Skeletal muscle satellite cell (primary cell): ENCODE measurements at regions not wholly inside any gene's neighbourhood (a gene's known extent, or its start where the extent isn't known, plus 50 kb on each side); places are given as distances from the start of the nearest gene placed in this dataset.
A peak's percentile ranks its signal among the peaks of the same experiment; 100 is the strongest.

Experiments used
- H3K27me3 ChIP-seq: 2 replicates; pipeline ENCODE4 v1.7.0; 2013; ENCODE audit warnings: low read length; ENCODE audit not compliant: control insufficient read depth, insufficient read depth
- H3K36me3 ChIP-seq: 2 replicates; pipeline ENCODE4 v1.7.0; 2013; ENCODE audit warnings: mild to moderate bottlenecking, control low read depth, low read length; ENCODE audit not compliant: insufficient read depth
- H3K4me1 ChIP-seq: 2 replicates; pipeline ENCODE4 v1.7.0; 2013; ENCODE audit warnings: low read length; ENCODE audit not compliant: control insufficient read depth, insufficient read depth
- H3K4me2 ChIP-seq: 2 replicates; pipeline ENCODE4 v1.7.0; 2013; ENCODE audit warnings: mild to moderate bottlenecking, low read length
- H3K4me3 ChIP-seq: 2 replicates; pipeline ENCODE4 v1.7.0; 2013; ENCODE audit warnings: low read length
- H3K9ac ChIP-seq: 2 replicates; pipeline ENCODE4 v1.7.0; 2013; ENCODE audit warnings: mild to moderate bottlenecking, low read depth, low read length, moderate library complexity
- H3K9me3 ChIP-seq: replicated peaks from 2 replicates; pipeline ENCODE4 v1.7.0; 2013; ENCODE audit warnings: mild to moderate bottlenecking, control low read depth, low read length

- Histone ChIP-seq H3K27me3 (no peaks in the 10 kb centered on the region), H3K4me2 (no peak overlapping the region), H3K9ac (no peak overlapping the region), H3K4me1 (peaks cover 13% of the 10 kb centered on the region), H3K9me3 (no peaks in the 10 kb centered on the region), H3K4me3 (no peak overlapping the region), H3K36me3 (no peaks in the 10 kb centered on the region)
Observed at GRCh38 chr2:66875941-66876462, 441.1 kb downstream of the MEIS1 start.

DNA sequence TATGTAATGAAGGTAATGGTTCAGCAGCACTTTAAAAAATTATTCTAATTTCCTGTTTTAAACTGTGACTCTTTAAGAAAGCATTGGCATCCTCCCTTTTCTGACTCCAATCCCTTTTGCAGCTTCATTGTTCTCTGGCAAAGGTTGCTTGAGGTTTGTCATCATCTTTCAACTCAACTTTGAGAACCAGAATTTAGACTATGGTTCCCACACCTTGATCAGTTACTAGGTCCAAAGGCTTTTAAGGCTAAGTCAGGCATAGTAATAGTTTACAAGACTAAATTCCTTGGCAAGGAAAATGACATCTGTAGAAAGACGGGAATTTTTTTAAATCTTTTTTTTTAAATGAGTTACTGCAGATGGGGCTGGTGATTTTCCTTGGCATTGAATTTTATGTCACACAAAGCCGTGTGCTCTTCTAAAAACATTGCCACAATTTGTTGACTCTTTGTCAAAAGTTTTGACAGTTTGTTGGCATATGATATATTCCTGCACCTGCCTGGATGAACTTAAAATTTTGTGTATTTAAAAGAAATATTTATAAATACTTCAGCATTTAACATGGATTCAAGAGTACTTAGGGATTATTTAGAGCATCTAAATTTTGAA, 451.0 kb downstream of the MEIS1 start:
- H3K9ac ChIP-seq, result no peak overlapping the region
- no peak overlapping the region for H3K4me2 ChIP-seq
- no peaks in the 10 kb centered on the region for H3K36me3 ChIP-seq
- no peak overlapping the region for H3K4me3 ChIP-seq
- no peaks in the 10 kb centered on the region for H3K27me3 ChIP-seq
- no peaks in the 10 kb centered on the region for H3K9me3 ChIP-seq
- H3K4me1 ChIP-seq, result peaks cover 24% of the 10 kb centered on the region

DNA sequence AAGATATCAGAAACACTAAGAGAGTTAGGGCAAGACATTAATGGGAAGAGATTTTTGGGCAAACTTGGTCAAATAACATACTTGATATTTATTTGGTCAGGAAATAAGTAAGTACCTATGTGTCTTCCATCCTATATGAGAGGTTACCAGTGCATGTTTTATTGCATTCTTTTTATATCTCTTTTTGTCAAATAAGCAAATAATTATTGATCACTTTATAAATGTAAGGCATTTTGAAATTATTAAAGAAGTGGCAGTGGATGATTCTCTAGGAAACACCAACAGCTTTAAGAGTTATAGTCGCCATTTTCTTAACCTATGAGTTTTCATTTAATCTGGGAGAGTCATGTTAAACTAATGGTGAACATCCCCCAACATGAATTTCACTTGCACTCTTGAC, 453.3 kb downstream of the MEIS1 start:
- Histone ChIP-seq H3K4me2 (no peak overlapping the region), H3K9me3 (no peaks in the 10 kb centered on the region), H3K27me3 (no peaks in the 10 kb centered on the region), H3K4me3 (no peak overlapping the region), H3K9ac (peak overlapping the region; percentile 14), H3K4me1 (peaks cover 24% of the 10 kb centered on the region), H3K36me3 (no peaks in the 10 kb centered on the region)

GRCh38 chr2:66888791-66889631, 454.1 kb downstream of the MEIS1 start:
- Histone ChIP-seq H3K4me2 (peak overlapping the region; percentile 46), H3K27me3 (no peaks in the 10 kb centered on the region), H3K4me3 (peak overlapping the region; percentile 19), H3K36me3 (no peaks in the 10 kb centered on the region), H3K9ac (peak overlapping the region; percentile 46), H3K9me3 (no peaks in the 10 kb centered on the region), H3K4me1 (peaks cover 24% of the 10 kb centered on the region)

DNA sequence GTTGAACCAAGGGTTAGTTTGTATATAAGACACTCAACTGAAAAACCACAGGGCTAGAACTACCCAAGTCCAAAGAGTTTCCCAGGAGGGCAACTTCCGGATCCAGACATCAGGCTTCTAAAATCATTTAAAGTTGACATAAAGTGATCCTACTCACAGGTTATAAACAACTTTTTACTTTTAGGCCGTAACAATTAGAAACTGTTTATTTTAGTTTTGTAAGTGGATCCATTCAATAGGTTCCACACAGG, 454.6 kb downstream of the MEIS1 start:
- peak overlapping the region; percentile 46 for H3K4me2 ChIP-seq
- no peaks in the 10 kb centered on the region for H3K9me3 ChIP-seq
- no peak overlapping the region for H3K4me3 ChIP-seq
- H3K4me1 ChIP-seq, result peaks cover 24% of the 10 kb centered on the region
- peak overlapping the region; percentile 46 for H3K9ac ChIP-seq
- no peaks in the 10 kb centered on the region for H3K36me3 ChIP-seq
- H3K27me3 ChIP-seq, result no peaks in the 10 kb centered on the region

DNA sequence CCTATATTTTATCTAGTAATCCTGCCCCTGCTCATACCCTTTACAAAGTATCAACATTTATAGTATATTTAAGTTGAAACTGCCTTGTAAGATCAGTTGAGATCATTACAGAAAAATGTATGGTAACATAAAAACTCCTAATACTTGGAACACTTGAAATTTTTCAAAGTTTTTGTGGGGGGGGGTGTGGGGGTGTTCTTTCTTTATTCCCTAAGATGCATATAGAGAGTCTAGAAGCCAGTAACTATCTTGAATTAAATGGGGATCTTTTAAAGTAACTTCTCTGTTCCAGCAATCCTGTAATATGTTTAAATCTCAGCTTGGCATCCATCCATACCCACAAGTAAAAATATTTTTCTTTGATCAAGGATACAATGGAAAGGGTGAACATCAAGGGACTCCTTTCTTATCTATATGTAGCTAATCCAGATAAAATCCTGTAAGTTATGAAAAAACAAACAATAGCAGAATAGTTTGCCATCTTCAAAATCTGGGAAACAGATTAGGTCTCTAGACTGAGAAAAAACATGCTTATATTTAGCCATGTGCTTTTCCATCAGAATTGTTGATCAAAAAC, 455.3 kb downstream of the MEIS1 start:
- Histone ChIP-seq H3K36me3 (no peaks in the 10 kb centered on the region), H3K9ac (no peak overlapping the region), H3K4me2 (no peak overlapping the region), H3K9me3 (no peaks in the 10 kb centered on the region), H3K4me1 (peaks cover 24% of the 10 kb centered on the region), H3K27me3 (no peaks in the 10 kb centered on the region), H3K4me3 (no peak overlapping the region)

GRCh38 chr2:66895206-66895605, 460.3 kb downstream of the MEIS1 start:
- Histone ChIP-seq H3K4me2 (no peak overlapping the region), H3K4me1 (peaks cover 21% of the 10 kb centered on the region), H3K4me3 (no peak overlapping the region), H3K9me3 (no peaks in the 10 kb centered on the region), H3K36me3 (no peaks in the 10 kb centered on the region), H3K27me3 (no peaks in the 10 kb centered on the region), H3K9ac (no peak overlapping the region)

GRCh38 chr2:66896131-66896530, 461.2 kb downstream of the MEIS1 start:
- Histone ChIP-seq H3K36me3 (no peaks in the 10 kb centered on the region), H3K4me2 (no peak overlapping the region), H3K4me1 (peaks cover 17% of the 10 kb centered on the region), H3K27me3 (no peaks in the 10 kb centered on the region), H3K9ac (no peak overlapping the region), H3K4me3 (no peak overlapping the region), H3K9me3 (no peaks in the 10 kb centered on the region)

DNA sequence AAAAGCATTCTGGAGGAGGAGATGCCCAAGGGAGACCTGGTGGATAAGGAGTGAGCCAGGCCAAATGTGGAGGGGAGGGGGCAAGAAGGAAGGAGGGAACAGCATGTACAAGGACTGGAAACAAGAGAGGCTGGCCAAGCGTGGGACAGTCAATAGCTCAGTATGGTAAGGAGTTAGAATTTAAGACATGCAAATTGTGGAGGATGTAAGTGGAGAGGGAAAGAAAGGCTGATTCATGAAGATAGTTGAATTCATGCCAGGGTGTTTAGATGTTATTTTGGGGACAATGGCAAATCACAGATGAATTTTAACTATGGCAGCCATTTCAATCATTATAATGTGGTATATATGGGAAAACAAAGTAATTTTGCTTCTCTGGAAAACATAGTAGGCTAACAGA, 462.3 kb downstream of the MEIS1 start:
- H3K4me1 ChIP-seq, result peaks cover 17% of the 10 kb centered on the region
- H3K4me2 ChIP-seq, result peak overlapping the region; percentile 7
- H3K27me3 ChIP-seq, result no peaks in the 10 kb centered on the region
- H3K9ac ChIP-seq, result peak overlapping the region; percentile 20
- no peaks in the 10 kb centered on the region for H3K36me3 ChIP-seq
- H3K9me3 ChIP-seq, result no peaks in the 10 kb centered on the region
- no peak overlapping the region for H3K4me3 ChIP-seq

GRCh38 chr2:66897691-66898150, 462.8 kb downstream of the MEIS1 start:
- no peaks in the 10 kb centered on the region for H3K27me3 ChIP-seq
- H3K4me1 ChIP-seq, result peaks cover 17% of the 10 kb centered on the region
- peak overlapping the region; percentile 20 for H3K9ac ChIP-seq
- no peak overlapping the region for H3K4me3 ChIP-seq
- no peaks in the 10 kb centered on the region for H3K36me3 ChIP-seq
- no peak overlapping the region for H3K4me2 ChIP-seq
- no peaks in the 10 kb centered on the region for H3K9me3 ChIP-seq

- H3K9ac ChIP-seq, result no peak overlapping the region
- no peaks in the 10 kb centered on the region for H3K36me3 ChIP-seq
- peaks cover 17% of the 10 kb centered on the region for H3K4me1 ChIP-seq
- H3K9me3 ChIP-seq, result no peaks in the 10 kb centered on the region
- no peaks in the 10 kb centered on the region for H3K27me3 ChIP-seq
- H3K4me2 ChIP-seq, result no peak overlapping the region
- no peak overlapping the region for H3K4me3 ChIP-seq
Observed at GRCh38 chr2:66899109-66899508, 464.2 kb downstream of the MEIS1 start.
